SK-N-SH (cell line): ENCODE measurements at regions not wholly inside any gene's neighbourhood (a gene's known extent, or its start where the extent isn't known, plus 50 kb on each side); places are given as distances from the start of the nearest gene placed in this dataset.

Experiments
- CTCF ChIA-PET: fragments of 300-600, 350-600 bp; formaldehyde crosslinking; extraction: SDS; loops from one replicate; lab custom pipeline; 2021; lab: Yijun Ruan, JAX
- POLR2A ChIA-PET: fragments of 350-600 bp; sonication (Branson Sonifier 250); formaldehyde crosslinking; extraction: SDS; loops from one replicate; lab custom pipeline; 2020; ENCODE audit warnings: antibody characterized with exemption, inconsistent platforms; lab: Yijun Ruan, JAX
- DNase-seq: peaks from one replicate; pipeline ENCODE4 v3.0.0; 2012
- H2AFZ ChIP-seq: fragments of 200-600 bp; sonication (generic); 2 replicates; pipeline ENCODE4 v1.8.1; 2016; ENCODE audit warnings: antibody characterized with exemption, mild to moderate bottlenecking, low read depth
- H3F3A ChIP-seq: fragments of 200-600 bp; sonication (generic); replicated peaks from 2 replicates; pipeline ENCODE3; 2016; ENCODE audit warnings: antibody characterized with exemption, mild to moderate bottlenecking; ENCODE audit not compliant: insufficient read depth
- H3K27ac ChIP-seq, 2 experiments: fragments of 200-500 bp in 1 of 2; fragments of 200-600 bp in 1 of 2; sonication (Bioruptor generic) in 1 of 2; sonication (generic), shearing (Covaris generic) in 1 of 2; 2 replicates each; pipeline versions ENCODE4 v1.5.1 to v1.6.1; 2014 to 2016; ENCODE audit warnings: low read depth in 2 of 2, inconsistent platforms in 1 of 2, low read length in 1 of 2, mild to moderate bottlenecking in 1 of 2, mixed read lengths in 1 of 2
- H3K27me3 ChIP-seq: fragments of 200-600 bp; sonication (generic), shearing (Covaris generic); 2 replicates; pipeline ENCODE4 v1.6.1; 2016; ENCODE audit warnings: mixed run types; ENCODE audit not compliant: insufficient read depth
- H3K36me3 ChIP-seq, 2 experiments: fragments of 200-500 bp in 1 of 2; fragments of 200-600 bp in 1 of 2; sonication (Bioruptor generic) in 1 of 2; sonication (generic) in 1 of 2; replicated peaks in 1 of 2; 2 replicates each; pipeline versions ENCODE3 to v1.5.1; 2014 to 2016; ENCODE audit warnings: low read length in 1 of 2, mild to moderate bottlenecking in 1 of 2; ENCODE audit not compliant: insufficient read depth in 2 of 2, control insufficient read depth in 1 of 2
- H3K4me1 ChIP-seq, 2 experiments: fragments of 200-500 bp in 1 of 2; fragments of 200-600 bp in 1 of 2; sonication (Bioruptor generic) in 1 of 2; sonication (generic), shearing (Covaris generic) in 1 of 2; 2 replicates each; pipeline versions ENCODE4 v1.5.1 to v1.6.1; 2014 to 2016; ENCODE audit warnings: low read depth in 1 of 2, low read length in 1 of 2, mixed run types in 1 of 2; ENCODE audit not compliant: insufficient read depth in 2 of 2, control insufficient read depth in 1 of 2
- H3K4me2 ChIP-seq: fragments of 200-600 bp; sonication (generic), shearing (Covaris generic); 2 replicates; pipeline ENCODE4 v1.6.1; 2017; ENCODE audit warnings: mixed run types
- H3K4me3 ChIP-seq, 2 experiments: fragments of 200-500 bp in 1 of 2; fragments of 200-600 bp in 1 of 2; sonication (Bioruptor generic) in 1 of 2; sonication (generic), shearing (Covaris generic) in 1 of 2; 2 replicates each; pipeline versions ENCODE4 v1.5.1 to v1.8.1; 2014 to 2016; ENCODE audit warnings: low read depth in 2 of 2, inconsistent platforms in 1 of 2, low read length in 1 of 2, mild to moderate bottlenecking in 1 of 2, mixed read lengths in 1 of 2, moderate library complexity in 1 of 2
- H3K79me2 ChIP-seq: fragments of 200-600 bp; sonication (generic); 2 replicates; pipeline ENCODE4 v1.8.1; 2017; ENCODE audit warnings: mild to moderate bottlenecking; ENCODE audit not compliant: insufficient read depth
- H3K9ac ChIP-seq: fragments of 200-600 bp; sonication (generic); 2 replicates; pipeline ENCODE4 v1.6.1; 2017; ENCODE audit warnings: mixed run types
- H3K9me2 ChIP-seq: fragments of 200-600 bp; sonication (generic); 2 replicates; pipeline ENCODE4 v1.6.1; 2017; ENCODE audit warnings: mixed run types
- H3K9me3 ChIP-seq: fragments of 200-600 bp; sonication (generic); 2 replicates; pipeline ENCODE4 v1.6.1; 2017; ENCODE audit warnings: mixed run types, mild to moderate bottlenecking, moderate library complexity
- H4K20me1 ChIP-seq: fragments of 200-600 bp; sonication (generic); 2 replicates; pipeline ENCODE4 v1.6.1; 2017; ENCODE audit warnings: mild to moderate bottlenecking, mixed run types; ENCODE audit not compliant: insufficient read depth
- CTCF ChIP-seq: fragments of 200-600 bp; sonication (generic); IDR thresholded peaks from 2 replicates; pipeline ENCODE4 v1.6.1; 2017; ENCODE audit warnings: antibody characterized with exemption, mild to moderate bottlenecking, moderate library complexity
- ELF1 ChIP-seq: IDR thresholded peaks from 2 replicates; pipeline ENCODE4 v1.4.0; 2012
- EZH2phosphoT487 ChIP-seq: fragments of 200-600 bp; sonication (generic); IDR thresholded peaks from 2 replicates; pipeline ENCODE4 v1.6.1; 2017; ENCODE audit warnings: low read depth, mixed run types, mild to moderate bottlenecking, antibody characterized with exemption, moderate library complexity, borderline replicate concordance
- GABPA ChIP-seq: IDR thresholded peaks from 2 replicates; pipeline ENCODE4 v1.4.0; 2012; ENCODE audit warnings: low read depth, mild to moderate bottlenecking
- IRF3 ChIP-seq: fragments of 150-350 bp; IDR thresholded peaks from 2 replicates; pipeline ENCODE4 v1.6.1; 2016; ENCODE audit warnings: mild to moderate bottlenecking, low read depth, low read length
- JUND ChIP-seq: IDR thresholded peaks from 2 replicates; pipeline ENCODE4 v1.4.0; 2012
- NFIC ChIP-seq: IDR thresholded peaks from 2 replicates; pipeline ENCODE4 v1.4.0; 2012; ENCODE audit warnings: borderline replicate concordance
- RAD21 ChIP-seq: IDR thresholded peaks from 2 replicates; pipeline ENCODE4 v1.6.1; 2012; ENCODE audit warnings: mild to moderate bottlenecking, low read length
- RCOR1 ChIP-seq: fragments of 150-350 bp; IDR thresholded peaks from 2 replicates; pipeline ENCODE4 v1.6.1; 2017; ENCODE audit warnings: antibody characterized with exemption, low read length
- RFX5 ChIP-seq: IDR thresholded peaks from 2 replicates; pipeline ENCODE4 v1.6.1; 2012; ENCODE audit warnings: mild to moderate bottlenecking, improper control_type of control experiment, low read length
- SMC3 ChIP-seq: IDR thresholded peaks from 2 replicates; pipeline ENCODE4 v1.6.1; 2012; ENCODE audit warnings: low read depth, low read length, improper control_type of control experiment
- TEAD4 ChIP-seq: IDR thresholded peaks from 2 replicates; pipeline ENCODE4 v1.4.0; 2012; ENCODE audit warnings: mild to moderate bottlenecking, borderline replicate concordance; ENCODE audit not compliant: insufficient read depth
- USF1 ChIP-seq: IDR thresholded peaks from 2 replicates; pipeline ENCODE4 v1.4.0; 2012; ENCODE audit warnings: low read depth, borderline replicate concordance
- YY1 ChIP-seq: IDR thresholded peaks from 2 replicates; pipeline ENCODE4 v1.4.0; 2012; ENCODE audit warnings: low read depth, mild to moderate bottlenecking
- WGBS: methylation state at CpG from one replicate; pipeline ENCODE4 v1.1.6; 2017; ENCODE audit warnings: low lambda C conversion rate; 5-methylcytosine and 5-hydroxymethylcytosine counted together

- no peak for TF ChIP-seq IRF3
- no peak for TF ChIP-seq SMC3
- no peak for TF ChIP-seq RAD21
- TF ChIP-seq NFIC = no peak
- Histone ChIP-seq H3K4me2 (no peak overlapping the region), H3K4me1 (no peaks in the 10 kb centered on the region), H3K9me2 (no peaks in the 10 kb centered on the region), H3K4me3 (no peak overlapping the region), H3K9me3 (no peaks in the 10 kb centered on the region), H3K27me3 (no peaks in the 10 kb centered on the region), H3K27ac (no peak overlapping the region), H3K79me2 (no peaks in the 10 kb centered on the region), H3K36me3 (no peaks in the 10 kb centered on the region), H3F3A (no peaks in the 10 kb centered on the region), H4K20me1 (no peaks in the 10 kb centered on the region), H2AFZ (no peak overlapping the region), H3K9ac (no peak overlapping the region)
- ChIA-PET CTCF (no interaction called here), POLR2A (no interaction called here)
- WGBS = 7% methylated on average over 2 of the region's 2 CpGs
- no peak for DNase-seq
Measured at GRCh38 chr11:107183953-107184352, 165.7 kb upstream of the GUCY1A2 start.

- Histone ChIP-seq H3K9me3 (no peaks in the 10 kb centered on the region), H3K79me2 (no peaks in the 10 kb centered on the region), H4K20me1 (no peaks in the 10 kb centered on the region), H3F3A (no peaks in the 10 kb centered on the region), H3K4me2 (no peak overlapping the region), H3K4me1 (no peaks in the 10 kb centered on the region), H3K36me3 (no peaks in the 10 kb centered on the region), H3K4me3 (no peak overlapping the region), H2AFZ (no peak overlapping the region), H3K27me3 (no peaks in the 10 kb centered on the region), H3K27ac (no peak overlapping the region), H3K9ac (no peak overlapping the region), H3K9me2 (no peaks in the 10 kb centered on the region)
- CTCF ChIA-PET = no interaction called here
- POLR2A ChIA-PET = no interaction called here
- no peak for DNase-seq
- TF ChIP-seq USF1 = no peak
- TF ChIP-seq YY1 = no peak
- TF ChIP-seq GABPA = no peak
- TF ChIP-seq TEAD4 = no peak
- TF ChIP-seq NFIC = no peak
- no peak for TF ChIP-seq ELF1
- TF ChIP-seq RCOR1 = no peak
- TF ChIP-seq JUND = no peak
- TF ChIP-seq EZH2phosphoT487 = no peak
- TF ChIP-seq CTCF = no peak
- TF ChIP-seq RFX5 = no peak
Measured at GRCh38 chr11:107182978-107183377, 164.7 kb upstream of the GUCY1A2 start.
